ENCODE measurements at regions not wholly inside any gene's neighbourhood (a gene's known extent, or its start where the extent isn't known, plus 50 kb on each side); places are given as distances from the start of the nearest gene placed in this dataset.

- Mint-ChIP-seq H3K27me3 (ENCODE audit: unreplicated experiment) (no peaks in the 10 kb centered on the region), H3K9me3 (ENCODE audit: low read depth, unreplicated experiment) (peaks cover 7% of the 10 kb centered on the region), H3K4me3 (ENCODE audit: low read depth, unreplicated experiment) (no peak overlapping the region), H3K36me3 (ENCODE audit: insufficient read depth, unreplicated experiment) (no peaks in the 10 kb centered on the region), H3K27ac (ENCODE audit: unreplicated experiment) (no peak overlapping the region), H3K4me1 (ENCODE audit: low read depth, unreplicated experiment) (no peaks in the 10 kb centered on the region)
- TF ChIP-seq CTCF (IDR thresholded peaks at IDR 0.05; ENCODE audit: unreplicated experiment) = no peak
- DNase-seq = no peak
- CTCF ChIA-PET = no interaction called here
- intact Hi-C loops (cut with micrococcal nuclease; ENCODE audit: unreplicated experiment) = no loop called here
- BruUV-seq (replicated peaks) = no TSS peak
Measured at GRCh38 chr10:130659528-130659927, 523.3 kb downstream of the GLRX3 start.

GRCh38 chr10:130660266-130660665, 524.1 kb downstream of the GLRX3 start:
- BruUV-seq (replicated peaks) = no TSS peak
- CTCF ChIA-PET = no interaction called here
- Mint-ChIP-seq H3K36me3 (ENCODE audit: insufficient read depth, unreplicated experiment) (no peaks in the 10 kb centered on the region), H3K4me3 (ENCODE audit: low read depth, unreplicated experiment) (no peak overlapping the region), H3K9me3 (ENCODE audit: low read depth, unreplicated experiment) (peaks cover 7% of the 10 kb centered on the region), H3K27me3 (ENCODE audit: unreplicated experiment) (no peaks in the 10 kb centered on the region), H3K27ac (ENCODE audit: unreplicated experiment) (no peak overlapping the region), H3K4me1 (ENCODE audit: low read depth, unreplicated experiment) (no peaks in the 10 kb centered on the region)
- intact Hi-C loops (cut with micrococcal nuclease; ENCODE audit: unreplicated experiment) = no loop called here
- no peak for TF ChIP-seq CTCF (IDR thresholded peaks at IDR 0.05; ENCODE audit: unreplicated experiment)
- no peak for DNase-seq

GRCh38 chr10:130661419-130661818, 525.2 kb downstream of the GLRX3 start:
- no TSS peak for BruUV-seq (replicated peaks)
- no peak overlapping the region for H3K4me3 Mint-ChIP-seq (ENCODE audit: low read depth, unreplicated experiment)
- no peaks in the 10 kb centered on the region for H3K36me3 Mint-ChIP-seq (ENCODE audit: insufficient read depth, unreplicated experiment)
- intact Hi-C loops (cut with micrococcal nuclease; ENCODE audit: unreplicated experiment) = no loop called here
- DNase-seq = no peak
- TF ChIP-seq CTCF (IDR thresholded peaks at IDR 0.05; ENCODE audit: unreplicated experiment) = no peak
- H3K9me3 Mint-ChIP-seq (ENCODE audit: low read depth, unreplicated experiment) = peaks cover 7% of the 10 kb centered on the region
- no peaks in the 10 kb centered on the region for H3K27me3 Mint-ChIP-seq (ENCODE audit: unreplicated experiment)
- CTCF ChIA-PET = no interaction called here
- no peak overlapping the region for H3K27ac Mint-ChIP-seq (ENCODE audit: unreplicated experiment)
- H3K4me1 Mint-ChIP-seq (ENCODE audit: low read depth, unreplicated experiment) = no peaks in the 10 kb centered on the region

- Mint-ChIP-seq H3K36me3 (ENCODE audit: insufficient read depth, unreplicated experiment) (no peaks in the 10 kb centered on the region), H3K27ac (ENCODE audit: unreplicated experiment) (no peak overlapping the region), H3K27me3 (ENCODE audit: unreplicated experiment) (no peaks in the 10 kb centered on the region), H3K9me3 (ENCODE audit: low read depth, unreplicated experiment) (peaks cover 9% of the 10 kb centered on the region), H3K4me3 (ENCODE audit: low read depth, unreplicated experiment) (no peak overlapping the region), H3K4me1 (ENCODE audit: low read depth, unreplicated experiment) (no peaks in the 10 kb centered on the region)
- CTCF ChIA-PET = no interaction called here
- no TSS peak for BruUV-seq (replicated peaks)
- DNase-seq = no peak
- TF ChIP-seq CTCF (IDR thresholded peaks at IDR 0.05; ENCODE audit: unreplicated experiment) = no peak
- intact Hi-C loops (cut with micrococcal nuclease; ENCODE audit: unreplicated experiment) = no loop called here
Measured at GRCh38 chr10:130662775-130663174, 526.6 kb downstream of the GLRX3 start.

- no peaks in the 10 kb centered on the region for H3K4me1 Mint-ChIP-seq (ENCODE audit: low read depth, unreplicated experiment)
- CTCF ChIA-PET = no interaction called here
- no peak overlapping the region for H3K4me3 Mint-ChIP-seq (ENCODE audit: low read depth, unreplicated experiment)
- intact Hi-C loops (cut with micrococcal nuclease; ENCODE audit: unreplicated experiment) = no loop called here
- peaks cover 7% of the 10 kb centered on the region for H3K9me3 Mint-ChIP-seq (ENCODE audit: low read depth, unreplicated experiment)
- no peak for TF ChIP-seq CTCF (IDR thresholded peaks at IDR 0.05; ENCODE audit: unreplicated experiment)
- DNase-seq = no peak
- no TSS peak for BruUV-seq (replicated peaks)
- H3K27me3 Mint-ChIP-seq (ENCODE audit: unreplicated experiment) = no peaks in the 10 kb centered on the region
- no peak overlapping the region for H3K27ac Mint-ChIP-seq (ENCODE audit: unreplicated experiment)
- no peaks in the 10 kb centered on the region for H3K36me3 Mint-ChIP-seq (ENCODE audit: insufficient read depth, unreplicated experiment)
Measured at GRCh38 chr10:130664526-130664925, 528.3 kb downstream of the GLRX3 start.
